HL-60 (cell line): ENCODE measurements at regions not wholly inside any gene's neighbourhood (a gene's known extent, or its start where the extent isn't known, plus 50 kb on each side); places are given as distances from the start of the nearest gene placed in this dataset.
"Not testable (repeated sequence)": the region's sequence is repeated elsewhere in the genome, so short reads cannot be mapped to it uniquely, and the experiment has no call there.

ENCODE experiments used
- CTCF ChIP-seq: IDR thresholded peaks from one replicate; pipeline ENCODE4 v1.5.1; 2011; ENCODE audit warnings: low read length, control low read depth, inconsistent platforms; ENCODE audit not compliant: insufficient read depth
- GABPA ChIP-seq: IDR thresholded peaks from 2 replicates; pipeline ENCODE4 v1.6.1; 2012; ENCODE audit warnings: low read depth
- POLR2AphosphoS5 ChIP-seq: IDR thresholded peaks from 2 replicates; pipeline ENCODE4 v1.6.1; 2012; ENCODE audit warnings: low read depth
- SPI1 ChIP-seq: IDR thresholded peaks from 2 replicates; pipeline ENCODE4 v1.6.1; 2012; ENCODE audit warnings: low read depth, mild to moderate bottlenecking, borderline replicate concordance
- TF ChIP-seq, protein P1 (sequence below): IDR thresholded peaks from 2 replicates; pipeline ENCODE4 v1.6.1; 2012; ENCODE audit warnings: low read depth; ENCODE audit not compliant: insufficient replicate concordance

GRCh38 chr11:67880594-67881196 lies 123.2 kb downstream of the UNC93B1 start:
- TF ChIP-seq CTCF, GABPA, POLR2AphosphoS5, SPI1: not testable (repeated sequence)
- TF ChIP-seq, protein P1, sequence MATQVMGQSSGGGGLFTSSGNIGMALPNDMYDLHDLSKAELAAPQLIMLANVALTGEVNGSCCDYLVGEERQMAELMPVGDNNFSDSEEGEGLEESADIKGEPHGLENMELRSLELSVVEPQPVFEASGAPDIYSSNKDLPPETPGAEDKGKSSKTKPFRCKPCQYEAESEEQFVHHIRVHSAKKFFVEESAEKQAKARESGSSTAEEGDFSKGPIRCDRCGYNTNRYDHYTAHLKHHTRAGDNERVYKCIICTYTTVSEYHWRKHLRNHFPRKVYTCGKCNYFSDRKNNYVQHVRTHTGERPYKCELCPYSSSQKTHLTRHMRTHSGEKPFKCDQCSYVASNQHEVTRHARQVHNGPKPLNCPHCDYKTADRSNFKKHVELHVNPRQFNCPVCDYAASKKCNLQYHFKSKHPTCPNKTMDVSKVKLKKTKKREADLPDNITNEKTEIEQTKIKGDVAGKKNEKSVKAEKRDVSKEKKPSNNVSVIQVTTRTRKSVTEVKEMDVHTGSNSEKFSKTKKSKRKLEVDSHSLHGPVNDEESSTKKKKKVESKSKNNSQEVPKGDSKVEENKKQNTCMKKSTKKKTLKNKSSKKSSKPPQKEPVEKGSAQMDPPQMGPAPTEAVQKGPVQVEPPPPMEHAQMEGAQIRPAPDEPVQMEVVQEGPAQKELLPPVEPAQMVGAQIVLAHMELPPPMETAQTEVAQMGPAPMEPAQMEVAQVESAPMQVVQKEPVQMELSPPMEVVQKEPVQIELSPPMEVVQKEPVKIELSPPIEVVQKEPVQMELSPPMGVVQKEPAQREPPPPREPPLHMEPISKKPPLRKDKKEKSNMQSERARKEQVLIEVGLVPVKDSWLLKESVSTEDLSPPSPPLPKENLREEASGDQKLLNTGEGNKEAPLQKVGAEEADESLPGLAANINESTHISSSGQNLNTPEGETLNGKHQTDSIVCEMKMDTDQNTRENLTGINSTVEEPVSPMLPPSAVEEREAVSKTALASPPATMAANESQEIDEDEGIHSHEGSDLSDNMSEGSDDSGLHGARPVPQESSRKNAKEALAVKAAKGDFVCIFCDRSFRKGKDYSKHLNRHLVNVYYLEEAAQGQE: not testable (repeated sequence)
